HG03066 (cell line): ENCODE measurements at regions not wholly inside any gene's neighbourhood (a gene's known extent, or its start where the extent isn't known, plus 50 kb on each side); places are given as distances from the start of the nearest gene placed in this dataset.
"Not testable (repeated sequence)": the region's sequence is repeated elsewhere in the genome, so short reads cannot be mapped to it uniquely, and the experiment has no call there.

ENCODE experiments used
- ATAC-seq: cut with Tn5 transposase; IDR thresholded peaks from one replicate; pipeline ENCODE4 v1.9.1; 2021; ENCODE audit warnings: low read depth; ENCODE audit not compliant: unreplicated experiment

GRCh38 chr6:166809721-166810120 lies 146.6 kb downstream of the RNASET2 start:
- ATAC-seq: no peak

- no peak for ATAC-seq
Measured at GRCh38 chr6:166806962-166807757, 149.2 kb downstream of the RNASET2 start.

GRCh38 chr6:166806217-166806838 lies 150.0 kb downstream of the RNASET2 start:
- no peak for ATAC-seq

GRCh38 chr6:166803471-166803870 lies 152.9 kb downstream of the RNASET2 start:
- no peak for ATAC-seq

- ATAC-seq: no peak
Measured at GRCh38 chr6:166802401-166802800, 153.9 kb downstream of the RNASET2 start.

- no peak for ATAC-seq
Measured at GRCh38 chr6:166800137-166800536, 156.2 kb downstream of the RNASET2 start.

GRCh38 chr6:166798652-166799051 lies 157.7 kb downstream of the RNASET2 start:
- no peak for ATAC-seq

- ATAC-seq: no peak
Measured at GRCh38 chr6:166796610-166797009, 159.7 kb downstream of the RNASET2 start.

GRCh38 chr6:166795879-166796278 lies 160.5 kb downstream of the RNASET2 start:
- ATAC-seq: no peak

- ATAC-seq: not testable (repeated sequence)
Measured at GRCh38 chr6:166790808-166791207, 163.8 kb upstream of the RPS6KA2 start.

GRCh38 chr6:166788846-166789529 lies 161.9 kb upstream of the RPS6KA2 start:
- ATAC-seq: not testable (repeated sequence)

GRCh38 chr6:166786704-166787293 lies 159.7 kb upstream of the RPS6KA2 start:
- ATAC-seq: no peak

- ATAC-seq: no peak
Measured at GRCh38 chr6:166785131-166785530, 158.1 kb upstream of the RPS6KA2 start.

GRCh38 chr6:166784691-166785090 lies 157.6 kb upstream of the RPS6KA2 start:
- no peak for ATAC-seq

GRCh38 chr6:166782520-166782919 lies 155.5 kb upstream of the RPS6KA2 start:
- ATAC-seq: no peak

GRCh38 chr6:166781331-166781730 lies 154.3 kb upstream of the RPS6KA2 start:
- ATAC-seq: no peak

- no peak for ATAC-seq
Measured at GRCh38 chr6:166779963-166780683, 153.1 kb upstream of the RPS6KA2 start.

GRCh38 chr6:166779381-166779780 lies 152.3 kb upstream of the RPS6KA2 start:
- no peak for ATAC-seq

- ATAC-seq: no peak
Measured at GRCh38 chr6:166778776-166779175, 151.7 kb upstream of the RPS6KA2 start.

- ATAC-seq: no peak
Measured at GRCh38 chr6:166778046-166778445, 151.0 kb upstream of the RPS6KA2 start.
